ENCODE measurements at regions not wholly inside any gene's neighbourhood (a gene's known extent, or its start where the extent isn't known, plus 50 kb on each side); places are given as distances from the start of the nearest gene placed in this dataset.

- TF ChIP-seq, protein P1, sequence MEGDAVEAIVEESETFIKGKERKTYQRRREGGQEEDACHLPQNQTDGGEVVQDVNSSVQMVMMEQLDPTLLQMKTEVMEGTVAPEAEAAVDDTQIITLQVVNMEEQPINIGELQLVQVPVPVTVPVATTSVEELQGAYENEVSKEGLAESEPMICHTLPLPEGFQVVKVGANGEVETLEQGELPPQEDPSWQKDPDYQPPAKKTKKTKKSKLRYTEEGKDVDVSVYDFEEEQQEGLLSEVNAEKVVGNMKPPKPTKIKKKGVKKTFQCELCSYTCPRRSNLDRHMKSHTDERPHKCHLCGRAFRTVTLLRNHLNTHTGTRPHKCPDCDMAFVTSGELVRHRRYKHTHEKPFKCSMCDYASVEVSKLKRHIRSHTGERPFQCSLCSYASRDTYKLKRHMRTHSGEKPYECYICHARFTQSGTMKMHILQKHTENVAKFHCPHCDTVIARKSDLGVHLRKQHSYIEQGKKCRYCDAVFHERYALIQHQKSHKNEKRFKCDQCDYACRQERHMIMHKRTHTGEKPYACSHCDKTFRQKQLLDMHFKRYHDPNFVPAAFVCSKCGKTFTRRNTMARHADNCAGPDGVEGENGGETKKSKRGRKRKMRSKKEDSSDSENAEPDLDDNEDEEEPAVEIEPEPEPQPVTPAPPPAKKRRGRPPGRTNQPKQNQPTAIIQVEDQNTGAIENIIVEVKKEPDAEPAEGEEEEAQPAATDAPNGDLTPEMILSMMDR (IDR thresholded peaks at IDR 0.05), result no peak
These were observed 1195.1 kb downstream of the PCDH18 start for GRCh38 chr4:136337216-136337615.

GRCh38 chr4:136336479-136336878 is 1195.8 kb downstream of the PCDH18 start:
- TF ChIP-seq, protein P1 (IDR thresholded peaks at IDR 0.05), result no peak

- TF ChIP-seq, protein P1 (IDR thresholded peaks at IDR 0.05), result no peak
These were observed 1203.1 kb downstream of the PCDH18 start for GRCh38 chr4:136329042-136329662.

DNA sequence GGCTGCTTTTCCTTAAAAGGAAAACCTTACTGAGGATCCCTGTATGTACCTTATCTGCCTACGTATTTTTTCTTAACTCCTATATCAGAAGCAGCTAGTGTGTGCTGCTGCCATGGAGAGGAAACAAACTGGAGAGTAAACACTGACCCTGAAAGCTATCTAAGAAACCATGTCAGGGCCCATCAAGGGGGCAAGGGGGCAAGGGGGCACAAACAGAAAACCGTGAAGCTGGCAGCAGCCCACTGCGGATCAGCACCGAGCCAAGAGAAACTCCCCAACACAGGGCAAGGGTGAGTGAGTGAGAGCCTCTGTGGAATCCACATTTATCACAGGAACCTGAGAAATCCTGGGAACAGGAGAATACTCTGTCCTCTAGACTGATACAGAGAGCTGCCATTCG is 1204.2 kb downstream of the PCDH18 start:
- TF ChIP-seq, protein P1 (IDR thresholded peaks at IDR 0.05), result no peak

DNA sequence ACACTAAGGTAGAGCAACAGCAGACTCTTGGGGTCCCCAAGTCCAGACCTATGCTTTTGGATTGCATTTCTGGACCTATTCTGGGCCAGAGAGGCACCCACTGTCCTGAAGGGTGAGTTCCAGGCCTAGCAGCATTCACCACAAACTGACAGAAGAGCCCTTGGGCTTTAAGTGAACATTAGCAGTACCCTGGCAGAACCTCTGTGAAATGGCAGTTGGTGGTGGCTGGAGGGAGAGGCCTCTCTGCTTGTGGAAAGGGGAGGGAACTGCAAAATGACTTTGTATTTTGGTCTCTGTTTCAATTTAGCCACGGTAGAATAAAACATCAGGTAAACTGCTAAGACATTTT is 1211.9 kb downstream of the PCDH18 start:
- TF ChIP-seq, protein P1 (IDR thresholded peaks at IDR 0.05), result no peak

- TF ChIP-seq, protein P1 (IDR thresholded peaks at IDR 0.05), result no peak
These were observed 1212.4 kb downstream of the PCDH18 start for GRCh38 chr4:136319789-136320464.

DNA sequence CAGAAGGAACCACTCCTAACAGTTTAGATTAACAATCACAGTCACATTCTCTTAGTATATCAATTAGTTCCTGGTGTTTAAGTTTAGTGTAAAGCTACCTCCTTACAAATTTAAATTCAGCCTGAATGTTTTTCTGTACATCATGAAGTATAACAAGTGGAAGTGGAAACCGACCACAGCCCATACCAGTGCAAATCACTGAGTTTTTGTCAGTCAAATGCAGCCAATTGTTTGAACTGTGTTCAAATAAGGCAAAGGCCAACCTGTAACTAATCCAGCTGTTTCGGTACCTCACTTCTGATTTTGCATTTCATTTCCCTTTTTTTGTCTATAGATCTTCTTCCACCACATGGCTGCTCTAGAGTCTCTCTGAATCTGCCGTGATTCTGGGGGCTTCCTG is 1215.3 kb downstream of the PCDH18 start:
- TF ChIP-seq, protein P1 (IDR thresholded peaks at IDR 0.05), result no peak

All from LNCAP (cell line).